22Rv1 (cell line): ENCODE measurements at regions not wholly inside any gene's neighbourhood (a gene's known extent, or its start where the extent isn't known, plus 50 kb on each side); places are given as distances from the start of the nearest gene placed in this dataset.

Experiments used
- ZFX ChIP-seq: fragments of 450-650 bp; IDR thresholded peaks from 2 replicates; pipeline ENCODE4 v1.6.1; 2017; ENCODE audit warnings: antibody characterized with exemption, borderline replicate concordance
- TF ChIP-seq, protein P1 (sequence below): fragments of 450-650 bp; IDR thresholded peaks from 2 replicates; pipeline ENCODE4 v1.5.1; 2017; ENCODE audit warnings: mild to moderate bottlenecking

DNA sequence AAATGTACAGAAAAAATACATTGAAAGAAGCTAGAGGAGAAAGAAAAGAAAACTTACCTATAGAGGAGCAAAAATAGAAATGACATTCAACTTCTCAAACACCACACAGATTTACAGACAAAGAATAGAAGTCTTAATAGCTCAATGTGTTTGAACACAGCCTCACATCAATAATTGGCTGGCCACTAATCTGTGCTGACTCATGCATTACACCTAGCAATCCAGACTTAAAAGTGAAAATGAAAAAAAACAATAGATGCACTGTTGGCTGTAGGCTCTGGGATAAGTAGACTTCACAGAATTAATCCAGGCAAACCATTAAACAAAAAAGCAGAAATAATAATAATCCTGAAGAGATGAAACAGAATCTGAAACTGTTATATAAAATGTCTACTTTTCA lies 961.3 kb upstream of the CELF4 start:
- TF ChIP-seq, protein P1, sequence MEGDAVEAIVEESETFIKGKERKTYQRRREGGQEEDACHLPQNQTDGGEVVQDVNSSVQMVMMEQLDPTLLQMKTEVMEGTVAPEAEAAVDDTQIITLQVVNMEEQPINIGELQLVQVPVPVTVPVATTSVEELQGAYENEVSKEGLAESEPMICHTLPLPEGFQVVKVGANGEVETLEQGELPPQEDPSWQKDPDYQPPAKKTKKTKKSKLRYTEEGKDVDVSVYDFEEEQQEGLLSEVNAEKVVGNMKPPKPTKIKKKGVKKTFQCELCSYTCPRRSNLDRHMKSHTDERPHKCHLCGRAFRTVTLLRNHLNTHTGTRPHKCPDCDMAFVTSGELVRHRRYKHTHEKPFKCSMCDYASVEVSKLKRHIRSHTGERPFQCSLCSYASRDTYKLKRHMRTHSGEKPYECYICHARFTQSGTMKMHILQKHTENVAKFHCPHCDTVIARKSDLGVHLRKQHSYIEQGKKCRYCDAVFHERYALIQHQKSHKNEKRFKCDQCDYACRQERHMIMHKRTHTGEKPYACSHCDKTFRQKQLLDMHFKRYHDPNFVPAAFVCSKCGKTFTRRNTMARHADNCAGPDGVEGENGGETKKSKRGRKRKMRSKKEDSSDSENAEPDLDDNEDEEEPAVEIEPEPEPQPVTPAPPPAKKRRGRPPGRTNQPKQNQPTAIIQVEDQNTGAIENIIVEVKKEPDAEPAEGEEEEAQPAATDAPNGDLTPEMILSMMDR: no peak
- no peak for TF ChIP-seq ZFX
